BE2C (cell line): ENCODE measurements at regions not wholly inside any gene's neighbourhood (a gene's known extent, or its start where the extent isn't known, plus 50 kb on each side); places are given as distances from the start of the nearest gene placed in this dataset.

Source experiments
- DNase-seq: peaks from one replicate; pipeline ENCODE4 v3.0.0-alpha.2; 2020
- H3K27me3 ChIP-seq: fragments of 250-450 bp; sonication (Bioruptor Pico); 2 replicates; pipeline ENCODE4 v1.5.1; 2020; ENCODE audit warnings: mild to moderate bottlenecking
- H3K36me3 ChIP-seq: fragments of 250-450 bp; sonication (Bioruptor Pico); 2 replicates; pipeline ENCODE4 v1.5.1; 2020; ENCODE audit warnings: mild to moderate bottlenecking
- H3K4me1 ChIP-seq: fragments of 250-450 bp; sonication (Bioruptor Pico); 2 replicates; pipeline ENCODE4 v1.5.1; 2020
- H3K4me3 ChIP-seq: 2 replicates; pipeline ENCODE4 v1.5.1; 2011; ENCODE audit warnings: low read depth, low read length
- H3K9me3 ChIP-seq: fragments of 250-450 bp; sonication (Bioruptor Pico); 2 replicates; pipeline ENCODE4 v1.5.1; 2020
- CTCF ChIP-seq: IDR thresholded peaks from 2 replicates; pipeline ENCODE4 v1.5.1; 2012; ENCODE audit warnings: mild to moderate bottlenecking, low read depth, low read length

DNA sequence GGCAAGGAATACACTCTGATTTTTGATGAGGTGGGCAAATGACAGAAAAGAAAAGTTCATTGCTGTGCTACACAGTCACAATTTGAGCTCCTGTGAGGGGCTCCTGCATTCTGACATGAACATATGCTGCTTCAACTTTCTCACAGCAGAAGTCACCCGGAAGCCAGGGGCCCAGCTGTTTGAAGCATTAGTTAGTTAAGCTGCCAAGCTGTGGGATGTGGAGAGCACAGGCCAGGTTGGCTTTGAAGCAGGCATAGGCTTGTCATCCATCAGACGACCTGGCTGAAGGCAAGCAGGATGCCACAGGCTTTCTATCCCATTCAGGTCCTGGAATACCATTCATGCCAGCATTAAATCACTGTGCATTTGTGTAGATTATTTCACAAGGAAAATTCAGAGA is 63.1 kb downstream of the MTNR1B start:
- Histone ChIP-seq H3K9me3 (no peaks in the 10 kb centered on the region), H3K4me1 (peaks cover 7% of the 10 kb centered on the region), H3K36me3 (no peaks in the 10 kb centered on the region), H3K4me3 (no peak overlapping the region), H3K27me3 (no peaks in the 10 kb centered on the region)
- no peak for DNase-seq
- no peak for TF ChIP-seq CTCF

- Histone ChIP-seq H3K9me3 (no peaks in the 10 kb centered on the region), H3K36me3 (no peaks in the 10 kb centered on the region), H3K4me1 (peaks cover 7% of the 10 kb centered on the region), H3K27me3 (no peaks in the 10 kb centered on the region), H3K4me3 (no peak overlapping the region)
- no peak for DNase-seq
- TF ChIP-seq CTCF: no peak
These were observed 63.6 kb downstream of the MTNR1B start for GRCh38 chr11:93033093-93033492.

- H3K27me3 ChIP-seq: no peaks in the 10 kb centered on the region
- H3K9me3 ChIP-seq: no peaks in the 10 kb centered on the region
- H3K4me3 ChIP-seq: no peak overlapping the region
- H3K4me1 ChIP-seq: peaks cover 7% of the 10 kb centered on the region
- DNase-seq: no peak
- H3K36me3 ChIP-seq: no peaks in the 10 kb centered on the region
- no peak for TF ChIP-seq CTCF
These were observed 64.7 kb downstream of the MTNR1B start for GRCh38 chr11:93034031-93034722.

DNA sequence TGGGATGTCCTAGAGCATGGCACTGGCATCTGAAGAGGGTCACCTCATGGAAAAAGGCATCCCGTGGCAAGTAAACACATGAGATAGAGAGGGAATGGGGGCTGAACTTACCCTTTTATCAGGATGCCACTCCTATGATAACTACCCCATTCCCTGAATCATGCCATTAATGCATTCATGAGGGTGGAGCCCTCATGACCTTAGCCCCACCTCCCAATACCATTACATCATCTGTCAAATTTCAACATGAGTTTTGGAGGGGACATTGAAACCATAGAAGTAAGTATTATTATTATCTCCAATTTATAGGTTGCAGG is 65.2 kb downstream of the MTNR1B start:
- Histone ChIP-seq H3K4me1 (peaks cover 7% of the 10 kb centered on the region), H3K36me3 (no peaks in the 10 kb centered on the region), H3K9me3 (no peaks in the 10 kb centered on the region), H3K4me3 (no peak overlapping the region), H3K27me3 (no peaks in the 10 kb centered on the region)
- no peak for TF ChIP-seq CTCF
- DNase-seq: no peak

- Histone ChIP-seq H3K4me3 (no peak overlapping the region), H3K27me3 (no peaks in the 10 kb centered on the region), H3K36me3 (no peaks in the 10 kb centered on the region), H3K9me3 (no peaks in the 10 kb centered on the region; the same call in 1 of the 2 replicates), H3K4me1 (no peaks in the 10 kb centered on the region)
- no peak for DNase-seq
- TF ChIP-seq CTCF: no peak
These were observed 69.1 kb downstream of the MTNR1B start for GRCh38 chr11:93038521-93038920.

DNA sequence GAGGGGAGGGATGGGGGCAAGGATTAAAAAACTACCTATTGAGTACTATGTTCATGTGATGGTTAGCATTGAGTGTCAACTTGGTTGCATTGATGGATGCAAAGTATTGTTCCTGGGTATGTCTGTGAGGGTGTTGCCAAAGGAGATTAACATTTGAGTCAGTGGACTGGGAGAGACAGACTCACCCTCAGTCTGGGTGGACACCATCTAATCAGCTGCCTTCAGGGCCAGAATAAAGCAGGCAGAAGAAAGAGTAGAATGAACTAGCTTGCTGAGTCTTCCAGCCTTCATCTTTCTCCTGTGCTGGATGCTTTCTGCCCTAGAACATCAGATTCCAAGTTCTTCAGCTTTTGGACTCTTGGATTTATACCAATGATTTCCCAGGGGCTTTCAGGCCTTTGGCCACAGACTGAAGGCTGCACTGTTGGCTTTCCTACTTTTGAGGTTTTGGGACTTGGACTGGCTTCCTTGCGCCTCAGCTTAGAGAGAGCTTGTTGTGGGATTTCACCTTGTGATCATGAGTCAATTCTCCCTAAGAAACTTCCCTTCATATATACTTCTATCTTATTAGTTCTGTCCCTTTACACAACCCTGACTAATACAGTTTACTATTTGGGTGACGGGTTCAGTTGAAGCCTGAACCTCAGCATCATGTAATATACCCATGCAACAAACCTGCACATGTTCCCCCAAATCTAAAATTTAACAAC is 70.2 kb downstream of the MTNR1B start:
- no peak for TF ChIP-seq CTCF
- H3K4me3 ChIP-seq: no peak overlapping the region
- H3K27me3 ChIP-seq: no peaks in the 10 kb centered on the region

More for the DNA sequence above, 70.2 kb downstream of the MTNR1B start:
- Histone ChIP-seq H3K9me3 (no peaks in the 10 kb centered on the region; the same call in 1 of the 2 replicates), H3K4me1 (no peaks in the 10 kb centered on the region), H3K36me3 (no peaks in the 10 kb centered on the region)
- no peak for DNase-seq
